ENCODE measurements at regions not wholly inside any gene's neighbourhood (a gene's known extent, or its start where the extent isn't known, plus 50 kb on each side); places are given as distances from the start of the nearest gene placed in this dataset.

DNA sequence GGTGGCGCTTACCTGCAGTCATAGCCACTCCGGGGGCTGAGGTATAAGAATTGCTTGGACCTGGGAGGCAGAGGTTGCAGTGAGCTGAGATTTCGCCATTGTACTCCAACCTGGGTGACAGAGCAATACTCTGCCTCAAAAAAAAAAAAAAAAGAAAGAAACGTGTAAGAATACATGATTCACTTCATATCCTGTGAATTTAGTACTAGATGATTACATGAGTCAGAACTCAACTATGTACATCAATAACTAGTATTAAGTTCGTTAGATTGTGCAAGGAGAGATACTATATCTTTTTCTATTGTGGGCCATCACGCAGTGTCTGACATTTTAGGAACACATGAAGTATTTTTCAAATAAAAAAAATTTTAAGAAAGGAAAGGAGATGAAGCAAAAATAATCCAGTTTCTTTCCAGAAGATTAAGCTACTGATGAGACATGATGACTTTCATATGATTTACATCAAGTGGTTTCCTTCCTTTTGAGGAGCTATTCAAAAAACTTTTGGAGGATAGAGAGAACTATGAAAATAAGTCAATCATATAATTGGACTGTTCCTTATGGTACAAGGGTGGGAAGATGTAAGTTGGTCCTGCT lies 64.7 kb upstream of the EXOC1L start:
- no peak for DNase-seq (ENCODE audit: low read depth)

DNA sequence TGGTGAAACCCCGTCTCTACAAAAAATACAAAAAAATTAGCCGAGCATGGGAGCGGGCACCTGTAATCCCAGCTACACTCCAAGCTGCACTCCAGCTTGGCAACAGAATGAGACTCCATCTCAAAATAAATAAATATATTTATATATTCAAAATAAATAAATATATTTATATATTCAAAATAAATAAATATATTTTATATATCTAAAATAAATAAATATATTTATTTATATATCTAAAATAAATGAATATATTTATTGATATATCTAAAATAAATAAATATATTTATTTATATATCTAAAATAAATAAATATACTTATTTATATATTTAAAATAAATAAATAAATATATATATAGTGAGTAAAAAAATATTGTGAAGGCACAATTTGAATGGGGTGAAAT lies 63.4 kb upstream of the EXOC1L start:
- no peak for DNase-seq (ENCODE audit: low read depth)

DNA sequence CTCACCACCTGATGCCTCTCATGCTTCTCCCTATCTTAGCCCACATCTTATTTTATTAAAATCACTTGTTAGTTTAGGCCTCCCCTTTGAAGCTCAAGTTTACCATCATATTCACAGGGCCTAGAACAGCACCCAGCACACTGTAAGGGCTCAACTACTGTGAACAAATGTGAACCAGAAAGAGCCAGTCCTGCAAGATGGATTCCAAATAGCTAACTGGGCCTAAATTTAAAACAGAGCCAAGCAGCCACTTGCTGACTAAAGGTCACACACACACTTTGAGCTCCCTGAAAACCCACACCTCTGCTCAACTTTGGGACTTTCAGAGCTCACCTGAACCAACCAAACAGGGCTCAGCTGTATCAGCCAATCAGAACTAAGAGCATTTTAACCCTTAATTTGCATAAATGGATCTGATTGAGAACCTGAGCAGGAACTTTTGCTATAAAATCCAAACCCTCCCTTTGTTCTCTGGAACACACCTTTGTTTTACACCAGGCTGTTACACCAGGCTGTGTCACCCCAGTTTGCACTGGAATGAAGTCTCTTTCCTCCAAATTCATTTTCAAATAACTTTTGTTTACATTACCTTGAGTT lies 62.1 kb upstream of the EXOC1L start:
- DNase-seq (ENCODE audit: low read depth): no peak

DNA sequence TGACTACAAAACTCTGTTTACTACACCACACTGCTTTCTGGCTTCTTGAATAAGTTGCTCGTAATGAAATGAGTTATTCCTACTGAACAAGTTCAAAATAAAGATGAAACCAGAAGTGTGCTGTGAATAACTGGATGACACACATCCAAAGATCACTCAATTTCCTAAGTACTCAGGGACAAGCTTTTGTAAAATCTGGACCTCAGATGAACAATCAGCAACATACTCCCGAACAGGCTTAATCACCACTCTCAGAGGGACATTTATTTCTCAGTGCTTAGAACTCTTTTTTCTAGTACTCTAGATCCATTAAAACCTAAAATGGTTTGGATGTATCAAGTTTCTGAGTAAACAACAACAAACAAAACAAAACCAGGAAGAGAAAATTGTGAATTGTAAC lies 61.5 kb upstream of the EXOC1L start:
- no peak for DNase-seq (ENCODE audit: low read depth)

DNA sequence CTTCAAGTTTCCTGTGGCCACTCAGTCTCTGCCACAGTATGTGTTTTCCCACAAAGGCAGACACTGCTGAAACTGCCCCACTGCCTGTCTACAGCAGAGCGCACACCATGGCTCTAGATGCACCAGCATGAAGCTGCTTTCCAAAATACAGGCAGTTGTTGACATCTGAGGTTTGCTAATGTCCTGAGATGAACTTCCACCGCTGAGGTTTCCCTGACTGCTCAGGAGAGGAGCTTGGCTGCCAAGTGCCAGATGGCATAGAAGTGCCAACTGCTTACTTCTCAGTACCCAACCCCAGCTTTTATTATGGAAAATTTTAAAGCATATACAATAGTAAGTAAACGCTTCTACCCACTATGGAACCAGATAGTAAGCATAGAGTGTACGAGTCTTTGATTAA lies 61.0 kb upstream of the EXOC1L start:
- no peak for DNase-seq (ENCODE audit: low read depth)

DNA sequence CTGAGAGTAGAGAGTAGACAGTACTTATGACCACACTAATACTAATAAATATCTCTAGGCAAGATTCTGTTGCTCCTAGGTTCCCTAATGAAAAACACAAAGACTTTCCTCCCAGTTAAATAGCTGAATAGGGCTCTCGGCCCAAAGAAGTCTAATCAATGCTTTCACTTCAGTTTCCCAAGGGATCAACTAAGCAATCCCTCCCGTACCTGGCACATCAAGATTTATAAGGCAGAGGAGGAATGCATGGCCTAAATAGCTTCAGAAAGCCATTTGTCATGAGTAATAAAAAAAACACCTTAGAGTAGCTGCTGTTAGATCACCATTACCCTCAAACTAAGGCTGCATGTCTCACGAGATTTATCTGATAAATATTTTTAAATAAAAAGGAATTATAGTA lies 56.8 kb upstream of the EXOC1L start:
- no peak for DNase-seq (ENCODE audit: low read depth)

DNA sequence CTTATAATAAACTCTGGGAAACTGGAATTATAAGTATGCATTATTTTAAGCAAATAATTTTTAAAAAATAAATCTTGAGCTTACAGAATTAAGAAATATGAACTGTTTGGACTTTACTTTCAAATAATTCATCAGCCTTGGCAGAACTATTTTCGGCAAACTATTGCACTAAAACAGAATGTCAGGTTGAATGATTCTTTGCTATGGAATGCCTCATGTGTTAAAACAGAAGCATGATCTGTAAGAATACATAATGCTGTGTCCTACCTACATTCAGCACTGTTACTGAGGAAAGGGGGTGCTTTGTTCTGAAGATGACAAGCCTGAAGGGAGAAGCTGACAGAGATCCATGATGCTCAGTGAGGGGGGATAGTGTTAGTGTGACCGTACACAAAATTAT lies 55.6 kb upstream of the EXOC1L start:
- DNase-seq (ENCODE audit: low read depth): no peak

DNA sequence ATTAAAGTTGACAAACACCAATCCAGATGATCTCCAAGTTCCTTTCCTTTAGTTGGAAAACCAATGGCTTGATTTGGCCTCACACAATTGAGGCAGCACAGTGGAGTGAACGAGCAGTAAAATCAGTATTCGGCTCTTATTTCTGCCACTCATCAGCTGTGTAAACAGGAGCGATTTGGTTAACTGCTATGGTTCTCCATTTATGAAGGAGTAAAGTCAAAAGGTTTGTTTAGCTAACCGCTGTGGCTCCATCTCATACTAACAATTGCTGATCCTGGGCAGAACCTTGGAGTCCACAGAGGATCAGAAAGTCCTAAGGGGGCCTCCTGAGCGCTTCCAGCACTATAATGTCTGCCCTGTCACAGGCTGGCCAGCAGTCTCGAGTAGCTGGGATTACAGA lies 54.5 kb upstream of the EXOC1L start:
- no peak for DNase-seq (ENCODE audit: low read depth)

DNA sequence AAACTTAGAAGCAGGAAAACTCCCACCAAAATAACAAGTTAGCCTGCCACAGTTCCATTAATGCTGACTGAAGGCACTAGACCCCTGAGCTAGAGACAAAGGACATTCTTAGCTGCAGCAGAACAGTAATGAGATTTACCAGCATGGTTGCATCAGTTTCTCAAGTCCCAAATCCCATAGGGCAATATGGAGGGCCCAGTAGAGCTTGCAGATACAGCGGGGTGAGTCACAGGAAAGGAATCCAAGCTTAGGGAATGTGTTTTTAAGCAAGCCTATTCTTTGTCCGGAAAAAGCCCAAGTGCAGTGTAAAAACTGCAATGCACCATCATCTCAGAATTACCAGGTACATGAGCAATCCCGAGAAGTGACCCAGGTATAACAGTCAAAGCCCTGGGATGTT lies 51.3 kb upstream of the EXOC1L start:
- peak; percentile 89 for DNase-seq (ENCODE audit: low read depth)
